ENCODE measurements at regions not wholly inside any gene's neighbourhood (a gene's known extent, or its start where the extent isn't known, plus 50 kb on each side); places are given as distances from the start of the nearest gene placed in this dataset.
A peak's percentile ranks its signal among the peaks of the same experiment; 100 is the strongest.

DNA sequence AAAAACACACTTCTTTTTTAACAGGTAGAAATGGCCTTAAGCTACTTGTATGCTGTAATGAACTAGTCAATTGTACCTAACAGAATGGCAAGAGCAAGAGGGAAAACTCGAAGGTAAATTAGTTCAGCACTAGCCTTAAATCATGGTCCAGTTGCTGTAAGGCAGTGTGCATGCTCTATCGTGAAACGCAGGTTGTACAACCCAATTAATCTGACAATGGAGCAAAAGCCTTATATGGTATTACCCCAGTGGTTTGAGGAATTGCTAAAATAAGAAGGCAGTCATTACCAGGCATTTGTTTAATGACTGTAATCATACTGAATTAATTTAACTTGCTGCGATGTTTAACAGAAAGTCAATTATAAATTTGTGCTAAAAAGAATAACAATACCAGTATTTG lies 69.3 kb upstream of the SOX4 start:
- H3K27me3 ChIP-seq (ENCODE audit: low read length), result no peaks in the 10 kb centered on the region
- H3K4me1 ChIP-seq (ENCODE audit: insufficient read depth, low read length), result no peaks in the 10 kb centered on the region
- H3K79me2 ChIP-seq (ENCODE audit: low read length), result no peaks in the 10 kb centered on the region
- intact Hi-C loops (cut with micrococcal nuclease), result loop anchor here (5.0 kb wide), 1 partner anchor 63 kb away; no protein-coding TSS in a partner anchor
- ATAC-seq (no peak), DNase-seq (no peak)
- no peak overlapping the region for H3K4me2 ChIP-seq (ENCODE audit: low read length)
- no peaks in the 10 kb centered on the region for H4K20me1 ChIP-seq (ENCODE audit: low read length)
- H3K9ac ChIP-seq (ENCODE audit: low read length), result no peak overlapping the region
- H3K36me3 ChIP-seq (ENCODE audit: low read depth, low read length), result no peaks in the 10 kb centered on the region
- CTCF ChIA-PET, result no interaction called here
- no peaks in the 10 kb centered on the region for H3F3A ChIP-seq (ENCODE audit: low read length, unreplicated experiment)
- TF ChIP-seq EZH2 (IDR thresholded peaks at IDR 0.05; ENCODE audit: low read length, unreplicated experiment), result no peak
- TF ChIP-seq EZH2phosphoT487 (IDR thresholded peaks at IDR 0.05; ENCODE audit: borderline replicate concordance, low read length), result no peak
- TF ChIP-seq CTCF (conservative IDR thresholded peaks at IDR 0.05; ENCODE audit: low read depth, low read length), result no peak
- H3K9me3 ChIP-seq (ENCODE audit: low read length), result no peaks in the 10 kb centered on the region
- H2AFZ ChIP-seq (ENCODE audit: low read length), result no peak overlapping the region
- BruUV-seq (replicated peaks), result no TSS peak
- no peaks in the 10 kb centered on the region for H3K9me2 ChIP-seq (replicated peaks; ENCODE audit: low read length)
- no peak overlapping the region for H3K27ac ChIP-seq (ENCODE audit: low read length)
- POLR2A ChIA-PET (ENCODE audit: unreplicated experiment), result no interaction called here
- H3K4me3 ChIP-seq (ENCODE audit: low read length), result no peak overlapping the region

DNA sequence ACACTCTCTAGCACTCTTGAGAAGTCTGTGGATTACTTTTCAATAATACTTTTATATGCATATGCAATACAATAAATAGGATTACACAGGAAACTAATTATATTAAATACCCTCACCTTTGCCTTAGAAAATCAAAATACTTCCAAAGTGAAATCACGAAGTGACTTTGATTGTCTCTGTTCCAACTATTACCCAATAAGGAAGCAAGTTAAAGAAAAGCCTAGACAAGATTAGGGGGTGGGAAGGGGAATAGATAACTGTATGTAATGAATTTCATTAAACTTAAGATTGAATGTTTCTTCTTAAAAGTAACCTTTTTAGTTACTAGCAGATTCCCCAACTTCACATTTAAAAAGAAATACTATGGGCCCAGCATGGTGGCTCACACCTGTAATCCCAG lies 66.6 kb upstream of the SOX4 start:
- H2AFZ ChIP-seq (ENCODE audit: low read length), result no peak overlapping the region
- no peaks in the 10 kb centered on the region for H3K27me3 ChIP-seq (ENCODE audit: low read length)
- no peak overlapping the region for H3K27ac ChIP-seq (ENCODE audit: low read length)
- ATAC-seq, result no peak
- TF ChIP-seq CTCF (conservative IDR thresholded peaks at IDR 0.05; ENCODE audit: low read depth, low read length), result no peak
- no peak for TF ChIP-seq EZH2phosphoT487 (IDR thresholded peaks at IDR 0.05; ENCODE audit: borderline replicate concordance, low read length)
- TF ChIP-seq EZH2 (IDR thresholded peaks at IDR 0.05; ENCODE audit: low read length, unreplicated experiment), result no peak
- CTCF ChIA-PET, result no interaction called here
- BruUV-seq (replicated peaks), result no TSS peak
- DNase-seq, result no peak
- H3K4me3 ChIP-seq (ENCODE audit: low read length), result no peak overlapping the region
- intact Hi-C loops (cut with micrococcal nuclease), result no loop called here
- no peaks in the 10 kb centered on the region for H3K79me2 ChIP-seq (ENCODE audit: low read length)
- no peak overlapping the region for H3K4me2 ChIP-seq (ENCODE audit: low read length)
- POLR2A ChIA-PET (ENCODE audit: unreplicated experiment), result no interaction called here
- H3K4me1 ChIP-seq (ENCODE audit: insufficient read depth, low read length), result no peaks in the 10 kb centered on the region
- H3K9ac ChIP-seq (ENCODE audit: low read length), result no peak overlapping the region
- no peaks in the 10 kb centered on the region for H4K20me1 ChIP-seq (ENCODE audit: low read length)
- H3K36me3 ChIP-seq (ENCODE audit: low read depth, low read length), result no peaks in the 10 kb centered on the region
- no peaks in the 10 kb centered on the region for H3F3A ChIP-seq (ENCODE audit: low read length, unreplicated experiment)
- no peaks in the 10 kb centered on the region for H3K9me3 ChIP-seq (ENCODE audit: low read length)
- no peaks in the 10 kb centered on the region for H3K9me2 ChIP-seq (replicated peaks; ENCODE audit: low read length)

DNA sequence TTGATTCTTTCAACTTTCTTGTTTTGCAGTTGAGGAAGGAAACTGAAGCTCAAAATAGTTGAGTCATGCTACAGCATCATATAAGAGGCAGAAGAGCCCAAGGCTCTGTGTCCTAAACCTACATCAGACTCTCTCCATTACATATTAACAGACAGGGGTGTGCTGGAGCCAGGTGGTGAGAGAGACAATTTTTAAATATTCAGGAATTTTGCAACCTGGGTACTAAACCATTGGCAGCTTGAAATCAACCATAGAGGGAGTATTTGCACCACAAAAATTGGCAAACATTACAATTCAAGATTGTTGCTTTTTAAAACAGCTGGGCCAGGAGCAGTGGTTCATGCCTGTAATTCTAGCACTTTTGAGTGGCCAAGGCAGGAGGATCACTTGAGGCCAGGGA lies 65.8 kb upstream of the SOX4 start:
- Histone ChIP-seq H3K9me3 (ENCODE audit: low read length) (no peaks in the 10 kb centered on the region), H3K79me2 (ENCODE audit: low read length) (no peaks in the 10 kb centered on the region), H3K4me1 (ENCODE audit: insufficient read depth, low read length) (no peaks in the 10 kb centered on the region; the same call in 1 of the 2 replicates), H3K27ac (ENCODE audit: low read length) (no peak overlapping the region), H4K20me1 (ENCODE audit: low read length) (no peaks in the 10 kb centered on the region), H3K9me2 (replicated peaks; ENCODE audit: low read length) (no peaks in the 10 kb centered on the region), H3K9ac (ENCODE audit: low read length) (no peak overlapping the region), H3K4me3 (ENCODE audit: low read length) (no peak overlapping the region), H3K27me3 (ENCODE audit: low read length) (no peaks in the 10 kb centered on the region), H3K4me2 (ENCODE audit: low read length) (no peak overlapping the region), H3F3A (ENCODE audit: low read length, unreplicated experiment) (no peaks in the 10 kb centered on the region), H2AFZ (ENCODE audit: low read length) (no peak overlapping the region), H3K36me3 (ENCODE audit: low read depth, low read length) (no peaks in the 10 kb centered on the region)
- POLR2A ChIA-PET (ENCODE audit: unreplicated experiment), result no interaction called here
- intact Hi-C loops (cut with micrococcal nuclease), result no loop called here
- no peak for TF ChIP-seq EZH2phosphoT487 (IDR thresholded peaks at IDR 0.05; ENCODE audit: borderline replicate concordance, low read length)
- no peak for TF ChIP-seq EZH2 (IDR thresholded peaks at IDR 0.05; ENCODE audit: low read length, unreplicated experiment)
- no peak for TF ChIP-seq CTCF (conservative IDR thresholded peaks at IDR 0.05; ENCODE audit: low read depth, low read length)
- CTCF ChIA-PET, result no interaction called here
- DNase-seq (peak; percentile 2), ATAC-seq (no peak; the same call in 1 of the 2 replicates)
- BruUV-seq (replicated peaks), result no TSS peak
